ENCODE measurements at regions not wholly inside any gene's neighbourhood (a gene's known extent, or its start where the extent isn't known, plus 50 kb on each side); places are given as distances from the start of the nearest gene placed in this dataset.

DNA sequence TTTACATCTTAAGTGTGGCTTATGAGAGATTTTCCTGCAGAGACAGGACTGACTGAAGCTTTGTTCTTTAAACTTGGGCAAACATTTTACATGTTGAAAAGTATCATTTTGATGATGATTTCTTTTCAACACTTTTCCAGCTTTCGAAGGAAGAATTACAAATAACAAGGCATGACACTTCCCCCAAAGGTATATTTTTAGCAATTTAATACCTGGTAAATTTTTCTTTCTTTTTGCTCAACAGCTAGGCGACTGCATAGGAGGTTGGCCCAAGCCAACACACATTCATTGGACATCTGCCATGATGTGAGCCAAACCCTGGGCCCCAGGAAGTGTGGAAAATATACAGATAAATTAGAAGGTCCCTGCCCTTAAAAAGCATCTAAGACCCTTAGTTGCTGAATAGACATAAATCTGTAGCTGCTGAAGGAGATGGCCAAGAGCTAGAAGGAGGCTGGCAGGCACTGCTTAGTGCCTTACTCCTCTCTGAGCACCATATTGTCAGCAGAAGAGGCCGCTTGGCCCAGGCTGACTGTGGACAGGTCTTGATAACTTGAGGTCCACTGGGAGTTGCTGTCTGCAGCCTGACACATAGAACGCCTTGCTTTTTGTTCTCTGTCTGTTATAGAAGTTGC, 53.3 kb upstream of the CD44 start:
- no peak overlapping the region for H3K4me3 ChIP-seq (ENCODE audit: low read depth, low read length)
- no peak for DNase-seq (ENCODE audit: low read depth, low spot score)
- in situ Hi-C loops (cut with HindIII; ENCODE audit: low sequenced_read_pairs), result no loop called here
- no peak for TF ChIP-seq CTCF (IDR thresholded peaks at IDR 0.05; ENCODE audit: low read depth, low read length)

- H3K4me3 ChIP-seq (ENCODE audit: low read depth, low read length), result no peak overlapping the region
- in situ Hi-C loops (cut with HindIII; ENCODE audit: low sequenced_read_pairs), result no loop called here
- no peak for DNase-seq (ENCODE audit: low read depth, low spot score)
- TF ChIP-seq CTCF (IDR thresholded peaks at IDR 0.05; ENCODE audit: low read depth, low read length), result no peak
Measured at GRCh38 chr11:35087648-35088047, 51.3 kb upstream of the CD44 start.

DNA sequence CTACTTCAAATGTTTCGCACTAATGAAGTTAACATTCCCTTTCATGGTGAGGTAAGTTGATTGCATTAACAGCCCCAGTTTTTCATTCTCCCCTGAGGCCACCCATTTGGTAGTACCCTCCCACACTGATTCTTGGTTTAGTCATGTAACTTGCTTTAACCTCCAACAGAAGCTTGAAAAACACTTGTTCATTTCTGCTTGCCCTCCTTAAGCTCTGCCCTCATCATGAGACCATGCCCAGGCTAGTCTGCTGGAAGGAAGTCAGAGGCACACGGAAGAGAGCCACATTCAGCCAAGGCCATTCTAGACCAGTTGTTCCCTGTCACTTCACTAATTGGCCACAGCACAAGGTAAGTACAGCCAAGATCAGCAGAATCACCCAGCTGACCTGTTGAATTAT, 50.7 kb upstream of the CD44 start:
- TF ChIP-seq CTCF (IDR thresholded peaks at IDR 0.05; ENCODE audit: low read depth, low read length), result no peak
- in situ Hi-C loops (cut with HindIII; ENCODE audit: low sequenced_read_pairs), result no loop called here
- DNase-seq (ENCODE audit: low read depth, low spot score), result no peak
- H3K4me3 ChIP-seq (ENCODE audit: low read depth, low read length), result no peak overlapping the region

DNA sequence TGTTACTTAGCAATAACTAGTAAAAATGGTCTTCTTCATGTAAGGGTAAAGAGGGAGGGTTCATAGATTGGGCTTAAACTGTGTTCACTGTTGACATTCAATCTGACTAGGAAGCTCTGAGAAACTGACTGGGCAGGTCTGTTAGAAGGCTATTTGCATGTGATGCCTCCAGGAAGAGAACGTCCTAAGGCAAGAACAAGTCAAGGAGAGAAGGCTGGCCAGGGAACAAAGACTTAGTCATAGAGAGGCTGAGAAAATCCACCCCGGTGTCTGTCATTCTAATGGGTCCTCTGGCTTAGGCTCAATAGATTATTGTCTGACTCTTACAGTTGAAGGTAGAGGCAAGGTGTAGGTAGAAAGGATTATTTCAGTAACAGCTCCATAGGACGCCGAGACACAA, 50.3 kb upstream of the CD44 start:
- in situ Hi-C loops (cut with HindIII; ENCODE audit: low sequenced_read_pairs), result no loop called here
- TF ChIP-seq CTCF (IDR thresholded peaks at IDR 0.05; ENCODE audit: low read depth, low read length), result no peak
- DNase-seq (ENCODE audit: low read depth, low spot score), result no peak
- no peak overlapping the region for H3K4me3 ChIP-seq (ENCODE audit: low read depth, low read length)

Data from astrocyte of the spinal cord (primary cell).